ENCODE measurements at regions not wholly inside any gene's neighbourhood (a gene's known extent, or its start where the extent isn't known, plus 50 kb on each side); places are given as distances from the start of the nearest gene placed in this dataset.

DNA sequence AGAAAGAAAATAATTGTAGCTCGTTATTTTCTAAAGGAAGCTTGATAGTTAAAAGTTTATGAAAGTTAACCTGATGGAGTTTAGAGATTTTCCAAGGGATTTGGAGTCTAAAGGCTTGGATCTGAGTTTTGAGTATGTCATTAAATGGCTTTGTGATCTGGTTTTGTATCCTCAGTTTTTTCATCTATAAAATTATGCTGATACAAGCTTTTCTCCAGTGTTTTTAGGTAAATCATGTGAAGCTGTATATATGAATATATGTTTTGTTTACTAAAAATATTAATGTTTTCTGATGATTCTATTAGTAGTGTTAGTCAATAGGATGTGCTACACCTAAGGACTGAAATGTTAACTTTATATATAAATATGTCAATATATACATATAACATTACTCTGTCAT lies 727.8 kb downstream of the CDH11 start:
- TF ChIP-seq, protein P1, sequence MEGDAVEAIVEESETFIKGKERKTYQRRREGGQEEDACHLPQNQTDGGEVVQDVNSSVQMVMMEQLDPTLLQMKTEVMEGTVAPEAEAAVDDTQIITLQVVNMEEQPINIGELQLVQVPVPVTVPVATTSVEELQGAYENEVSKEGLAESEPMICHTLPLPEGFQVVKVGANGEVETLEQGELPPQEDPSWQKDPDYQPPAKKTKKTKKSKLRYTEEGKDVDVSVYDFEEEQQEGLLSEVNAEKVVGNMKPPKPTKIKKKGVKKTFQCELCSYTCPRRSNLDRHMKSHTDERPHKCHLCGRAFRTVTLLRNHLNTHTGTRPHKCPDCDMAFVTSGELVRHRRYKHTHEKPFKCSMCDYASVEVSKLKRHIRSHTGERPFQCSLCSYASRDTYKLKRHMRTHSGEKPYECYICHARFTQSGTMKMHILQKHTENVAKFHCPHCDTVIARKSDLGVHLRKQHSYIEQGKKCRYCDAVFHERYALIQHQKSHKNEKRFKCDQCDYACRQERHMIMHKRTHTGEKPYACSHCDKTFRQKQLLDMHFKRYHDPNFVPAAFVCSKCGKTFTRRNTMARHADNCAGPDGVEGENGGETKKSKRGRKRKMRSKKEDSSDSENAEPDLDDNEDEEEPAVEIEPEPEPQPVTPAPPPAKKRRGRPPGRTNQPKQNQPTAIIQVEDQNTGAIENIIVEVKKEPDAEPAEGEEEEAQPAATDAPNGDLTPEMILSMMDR (IDR thresholded peaks at IDR 0.05; ENCODE audit: borderline replicate concordance, insufficient read depth, low read depth, low read length): no peak

GRCh38 chr16:64392456-64392855 lies 729.4 kb downstream of the CDH11 start:
- no peak overlapping the region for H3K4me3 ChIP-seq (ENCODE audit: low read depth, low read length)
- TF ChIP-seq, protein P1 (IDR thresholded peaks at IDR 0.05; ENCODE audit: borderline replicate concordance, insufficient read depth, low read depth, low read length): no peak

More for the DNA sequence above, 727.8 kb downstream of the CDH11 start:
- H3K4me3 ChIP-seq (ENCODE audit: low read depth, low read length): no peak overlapping the region

GRCh38 chr16:64391063-64391600 lies 730.7 kb downstream of the CDH11 start:
- H3K4me3 ChIP-seq (ENCODE audit: low read depth, low read length): no peak overlapping the region
- TF ChIP-seq, protein P1 (IDR thresholded peaks at IDR 0.05; ENCODE audit: borderline replicate concordance, insufficient read depth, low read depth, low read length): no peak

DNA sequence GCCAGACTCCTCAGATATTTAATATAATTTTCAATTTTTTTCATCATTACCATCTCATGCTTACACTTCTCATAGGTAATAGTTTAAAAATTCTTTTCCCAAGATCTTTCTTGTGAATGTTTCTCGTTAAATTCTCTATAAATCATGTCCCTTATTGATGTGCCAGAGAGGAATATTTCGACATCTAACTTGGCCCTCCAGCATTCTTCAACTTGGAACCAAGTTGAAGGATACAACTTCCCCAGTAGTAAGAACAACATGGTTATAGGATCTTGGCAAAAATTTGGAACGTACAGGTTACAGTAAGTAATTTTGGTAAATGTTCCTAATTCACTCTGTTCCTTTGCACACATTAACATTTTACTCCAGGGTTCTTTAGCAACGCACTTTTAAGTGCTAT lies 731.8 kb downstream of the CDH11 start:
- no peak overlapping the region for H3K4me3 ChIP-seq (ENCODE audit: low read depth, low read length)
- TF ChIP-seq, protein P1 (IDR thresholded peaks at IDR 0.05; ENCODE audit: borderline replicate concordance, insufficient read depth, low read depth, low read length): no peak

DNA sequence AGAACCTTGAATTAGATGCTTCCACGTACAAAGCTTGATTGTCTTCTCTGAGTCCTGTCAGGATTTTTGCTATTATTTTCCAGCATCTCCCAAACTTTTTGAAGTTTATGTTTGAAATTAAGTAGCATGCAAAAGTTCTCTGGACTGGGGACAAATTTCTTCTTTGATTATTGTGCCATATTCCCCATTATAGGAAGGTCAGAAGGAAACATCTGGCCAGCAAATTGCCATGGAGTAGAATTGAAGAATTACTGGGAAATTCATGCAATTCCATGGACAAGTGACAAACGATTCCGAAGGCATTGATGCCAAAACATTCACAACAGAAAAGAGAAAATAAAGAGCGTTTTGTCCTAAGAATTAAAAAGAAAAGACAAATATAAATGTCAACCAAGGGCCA lies 737.2 kb downstream of the CDH11 start:
- TF ChIP-seq, protein P1 (IDR thresholded peaks at IDR 0.05; ENCODE audit: borderline replicate concordance, insufficient read depth, low read depth, low read length): no peak
- H3K4me3 ChIP-seq (ENCODE audit: low read depth, low read length): no peak overlapping the region

DNA sequence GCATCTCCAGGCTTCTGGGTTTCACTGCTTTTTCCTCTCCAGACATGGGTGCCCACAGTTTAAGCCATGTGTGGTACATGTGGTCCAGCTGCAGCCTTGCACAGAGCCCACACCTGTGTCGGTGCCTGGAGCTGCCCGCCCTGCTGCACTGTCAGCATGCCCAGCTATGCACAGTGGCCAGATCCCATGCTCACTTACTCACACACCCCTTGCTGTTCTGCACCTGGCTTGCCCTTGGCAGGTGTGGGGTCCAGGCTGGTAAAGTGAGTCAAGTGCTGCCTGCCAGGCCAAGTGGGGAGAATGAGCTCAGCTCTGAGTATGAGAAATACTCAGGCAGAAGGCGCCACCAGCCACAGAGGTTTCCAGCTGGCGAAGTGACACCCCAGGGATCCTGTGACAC lies 739.9 kb downstream of the CDH11 start:
- TF ChIP-seq, protein P1 (IDR thresholded peaks at IDR 0.05; ENCODE audit: borderline replicate concordance, insufficient read depth, low read depth, low read length): no peak
- H3K4me3 ChIP-seq (ENCODE audit: low read depth, low read length): no peak overlapping the region

GRCh38 chr16:64380751-64381150 lies 741.1 kb downstream of the CDH11 start:
- TF ChIP-seq, protein P1 (IDR thresholded peaks at IDR 0.05; ENCODE audit: borderline replicate concordance, insufficient read depth, low read depth, low read length): no peak
- H3K4me3 ChIP-seq (ENCODE audit: low read depth, low read length): no peak overlapping the region

Data from GM12875 (cell line).